ENCODE measurements at regions not wholly inside any gene's neighbourhood (a gene's known extent, or its start where the extent isn't known, plus 50 kb on each side); places are given as distances from the start of the nearest gene placed in this dataset.

- POLR2A ChIA-PET = no interaction called here
- Mint-ChIP-seq H3K36me3 (ENCODE audit: low read depth) (no peaks in the 10 kb centered on the region), H3K4me1 (no peaks in the 10 kb centered on the region), H3K4me3 (no peak overlapping the region), H3K27ac (no peak overlapping the region), H3K27me3 (no peaks in the 10 kb centered on the region), H3K9me3 (ENCODE audit: low read depth) (no peaks in the 10 kb centered on the region)
- ATAC-seq (no peak), DNase-seq (no peak)
- intact Hi-C loops (cut with DNase I, micrococcal nuclease) = no loop called here
- CTCF ChIA-PET = interaction anchor here (1.0 kb wide), 1 partner anchor 127 kb away, joined by 3 read pairs; no protein-coding TSS in a partner anchor
These were observed 708.5 kb downstream of the SQOR start for GRCh38 chr15:46343196-46343935.

DNA sequence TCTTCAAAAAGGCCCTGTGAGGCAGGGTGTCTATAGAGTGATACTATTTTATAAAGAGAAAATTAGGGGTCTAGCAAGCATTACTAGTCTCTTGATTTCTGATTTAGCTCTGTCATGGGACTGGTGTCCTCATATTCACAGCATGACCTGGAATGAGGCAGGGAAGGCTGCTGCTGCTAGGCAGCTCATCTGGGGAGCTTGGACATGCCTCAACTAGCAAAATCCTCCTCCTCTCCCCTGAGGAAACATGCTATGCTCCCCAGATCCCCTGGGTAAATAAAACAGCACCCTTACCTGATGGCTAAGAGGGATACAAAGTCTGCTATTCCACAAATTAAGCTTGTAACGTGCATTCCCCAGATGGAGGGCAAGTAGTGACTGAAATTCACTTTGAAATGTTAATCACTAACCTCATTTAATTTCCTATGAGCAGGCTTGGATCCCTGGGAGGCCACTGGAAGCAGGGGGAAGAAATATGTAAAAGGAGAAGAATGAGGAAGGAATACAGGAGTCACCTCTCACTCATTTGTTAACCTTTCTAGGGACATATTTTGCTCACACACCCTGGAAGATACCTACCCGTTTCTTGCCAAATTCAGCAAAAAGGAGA, 709.4 kb downstream of the SQOR start:
- Mint-ChIP-seq H3K27me3 (no peaks in the 10 kb centered on the region), H3K36me3 (ENCODE audit: low read depth) (no peaks in the 10 kb centered on the region), H3K27ac (no peak overlapping the region), H3K4me3 (no peak overlapping the region), H3K4me1 (no peaks in the 10 kb centered on the region), H3K9me3 (ENCODE audit: low read depth) (no peaks in the 10 kb centered on the region)
- POLR2A ChIA-PET = no interaction called here
- intact Hi-C loops (cut with DNase I, micrococcal nuclease) = no loop called here
- ATAC-seq (no peak), DNase-seq (no peak)
- CTCF ChIA-PET = no interaction called here

- Mint-ChIP-seq H3K9me3 (ENCODE audit: low read depth) (no peaks in the 10 kb centered on the region), H3K27me3 (no peaks in the 10 kb centered on the region), H3K27ac (no peak overlapping the region), H3K4me1 (no peaks in the 10 kb centered on the region), H3K36me3 (ENCODE audit: low read depth) (no peaks in the 10 kb centered on the region), H3K4me3 (no peak overlapping the region)
- intact Hi-C loops (cut with DNase I, micrococcal nuclease) = no loop called here
- ATAC-seq = no peak
- CTCF ChIA-PET = no interaction called here
- no peak for DNase-seq
- POLR2A ChIA-PET = no interaction called here
These were observed 710.1 kb downstream of the SQOR start for GRCh38 chr15:46344915-46345314.

DNA sequence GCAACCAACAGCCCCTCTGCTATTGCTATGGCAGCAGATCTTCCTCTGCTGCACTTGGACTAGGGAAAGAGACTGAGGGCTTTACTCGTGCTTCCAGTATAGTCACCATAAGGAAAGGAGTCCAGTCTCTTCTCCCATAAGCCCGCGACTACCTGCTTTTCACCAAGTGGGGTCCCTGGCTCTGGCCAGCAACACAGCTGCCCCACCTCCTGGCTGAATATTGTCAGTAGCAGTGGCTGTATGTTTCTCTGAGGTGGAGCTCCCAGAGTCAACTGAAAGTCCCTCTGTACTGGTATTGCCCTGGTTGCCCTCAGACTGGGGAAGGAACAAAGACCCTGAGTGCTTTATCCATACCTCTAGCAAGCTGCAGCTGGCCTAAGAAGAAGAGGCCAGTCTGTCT, 719.6 kb downstream of the SQOR start:
- DNase-seq (no peak), ATAC-seq (no peak)
- Mint-ChIP-seq H3K27ac (no peak overlapping the region), H3K4me3 (no peak overlapping the region), H3K36me3 (ENCODE audit: low read depth) (no peaks in the 10 kb centered on the region), H3K4me1 (no peaks in the 10 kb centered on the region), H3K27me3 (no peaks in the 10 kb centered on the region), H3K9me3 (ENCODE audit: low read depth) (peaks cover 6% of the 10 kb centered on the region)
- POLR2A ChIA-PET = no interaction called here
- CTCF ChIA-PET = no interaction called here
- intact Hi-C loops (cut with DNase I, micrococcal nuclease) = no loop called here

- no peaks in the 10 kb centered on the region for H3K4me1 Mint-ChIP-seq
- ChIA-PET POLR2A (no interaction called here), CTCF (no interaction called here)
- ATAC-seq (no peak), DNase-seq (no peak)
- no peaks in the 10 kb centered on the region for H3K36me3 Mint-ChIP-seq (ENCODE audit: low read depth)
- peaks cover 10% of the 10 kb centered on the region for H3K9me3 Mint-ChIP-seq (ENCODE audit: low read depth)
- no peak overlapping the region for H3K27ac Mint-ChIP-seq
- H3K4me3 Mint-ChIP-seq = no peak overlapping the region
- H3K27me3 Mint-ChIP-seq = no peaks in the 10 kb centered on the region
- intact Hi-C loops (cut with DNase I, micrococcal nuclease) = no loop called here
These were observed 730.7 kb downstream of the SQOR start for GRCh38 chr15:46365572-46365971.

- no peaks in the 10 kb centered on the region for H3K27me3 Mint-ChIP-seq
- intact Hi-C loops (cut with DNase I, micrococcal nuclease) = no loop called here
- H3K4me3 Mint-ChIP-seq = no peak overlapping the region
- POLR2A ChIA-PET = no interaction called here
- no peaks in the 10 kb centered on the region for H3K4me1 Mint-ChIP-seq
- no peaks in the 10 kb centered on the region for H3K36me3 Mint-ChIP-seq (ENCODE audit: low read depth)
- CTCF ChIA-PET = no interaction called here
- ATAC-seq (no peak), DNase-seq (no peak)
- no peak overlapping the region for H3K27ac Mint-ChIP-seq
- peaks cover 15% of the 10 kb centered on the region for H3K9me3 Mint-ChIP-seq (ENCODE audit: low read depth)
These were observed 731.7 kb downstream of the SQOR start for GRCh38 chr15:46366360-46367007.

- no peak for ATAC-seq
- H3K36me3 Mint-ChIP-seq (ENCODE audit: low read depth) = no peaks in the 10 kb centered on the region
- DNase-seq = no peak
- no peak overlapping the region for H3K4me3 Mint-ChIP-seq
- H3K27ac Mint-ChIP-seq = no peak overlapping the region
- no peaks in the 10 kb centered on the region for H3K4me1 Mint-ChIP-seq
- peaks cover 9% of the 10 kb centered on the region for H3K9me3 Mint-ChIP-seq (ENCODE audit: low read depth)
- intact Hi-C loops (cut with DNase I, micrococcal nuclease) = no loop called here
- ChIA-PET POLR2A (no interaction called here), CTCF (no interaction called here)
- no peaks in the 10 kb centered on the region for H3K27me3 Mint-ChIP-seq
These were observed 749.1 kb downstream of the SQOR start for GRCh38 chr15:46383978-46384377.

GRCh38 chr15:46386356-46386755, 751.5 kb downstream of the SQOR start:
- Mint-ChIP-seq H3K36me3 (ENCODE audit: low read depth) (no peaks in the 10 kb centered on the region), H3K9me3 (ENCODE audit: low read depth) (peaks cover 19% of the 10 kb centered on the region)

DNA sequence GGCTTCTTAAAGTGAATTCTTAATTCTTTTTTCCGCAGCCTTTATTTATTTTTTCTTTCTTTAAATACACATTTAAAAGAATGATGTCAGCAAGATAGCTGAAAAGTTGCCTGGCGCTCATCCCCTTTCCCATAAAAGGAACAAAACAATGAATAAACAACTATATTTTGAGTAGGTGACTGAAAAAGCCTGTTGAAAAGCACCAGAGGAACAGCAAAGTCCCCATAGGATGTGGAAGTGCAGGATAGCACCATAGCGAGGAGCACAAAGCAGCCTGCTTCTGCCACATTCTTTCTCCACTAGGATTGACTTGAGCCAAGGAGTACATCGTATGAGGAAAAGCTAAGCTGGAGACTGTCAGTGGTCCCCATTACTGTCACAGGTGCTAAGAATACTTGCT, 754.9 kb downstream of the SQOR start:
- DNase-seq = no peak
- H3K36me3 Mint-ChIP-seq (ENCODE audit: low read depth) = no peaks in the 10 kb centered on the region
- no peak overlapping the region for H3K27ac Mint-ChIP-seq
- H3K9me3 Mint-ChIP-seq (ENCODE audit: low read depth) = peaks cover 12% of the 10 kb centered on the region
- CTCF ChIA-PET = no interaction called here
- intact Hi-C loops (cut with DNase I, micrococcal nuclease) = no loop called here
- H3K4me1 Mint-ChIP-seq = no peaks in the 10 kb centered on the region
- POLR2A ChIA-PET = no interaction called here
- no peak overlapping the region for H3K4me3 Mint-ChIP-seq
- ATAC-seq = no peak
- no peaks in the 10 kb centered on the region for H3K27me3 Mint-ChIP-seq

More at GRCh38 chr15:46386356-46386755, 751.5 kb downstream of the SQOR start:
- ATAC-seq (no peak), DNase-seq (no peak)
- no peak overlapping the region for H3K27ac Mint-ChIP-seq
- H3K27me3 Mint-ChIP-seq = no peaks in the 10 kb centered on the region
- POLR2A ChIA-PET = no interaction called here
- H3K4me3 Mint-ChIP-seq = no peak overlapping the region
- H3K4me1 Mint-ChIP-seq = no peaks in the 10 kb centered on the region
- CTCF ChIA-PET = no interaction called here
- intact Hi-C loops (cut with DNase I, micrococcal nuclease) = no loop called here

DNA sequence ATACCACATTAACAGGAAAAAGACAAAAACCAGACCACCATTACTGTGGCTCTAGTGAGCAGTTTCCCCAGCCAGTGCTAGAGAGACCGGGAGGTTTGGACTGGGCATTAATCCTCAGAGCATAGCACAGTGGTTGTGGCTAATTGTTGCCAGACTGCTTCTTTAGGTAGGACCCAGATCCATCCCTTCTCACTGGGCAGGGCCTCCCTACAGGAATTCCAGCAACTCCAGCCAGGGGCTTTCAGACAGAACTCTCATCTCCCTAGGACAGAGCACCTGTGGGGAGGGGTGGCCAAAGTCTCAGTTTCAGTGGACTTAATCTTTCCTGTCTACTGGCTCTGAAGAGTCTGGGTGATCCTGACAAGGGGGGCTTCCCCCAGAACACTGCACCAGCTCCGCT, 759.6 kb downstream of the SQOR start:
- ChIA-PET CTCF (no interaction called here), POLR2A (no interaction called here)
- no peak for DNase-seq
- intact Hi-C loops (cut with DNase I, micrococcal nuclease) = no loop called here
- Mint-ChIP-seq H3K36me3 (ENCODE audit: low read depth) (no peaks in the 10 kb centered on the region), H3K4me3 (no peak overlapping the region), H3K27ac (no peak overlapping the region), H3K9me3 (ENCODE audit: low read depth) (peaks cover 13% of the 10 kb centered on the region), H3K27me3 (no peaks in the 10 kb centered on the region), H3K4me1 (no peaks in the 10 kb centered on the region)
- no peak for ATAC-seq

- Mint-ChIP-seq H3K9me3 (ENCODE audit: low read depth) (no peaks in the 10 kb centered on the region), H3K4me3 (no peak overlapping the region), H3K27me3 (no peaks in the 10 kb centered on the region), H3K36me3 (ENCODE audit: low read depth) (no peaks in the 10 kb centered on the region), H3K4me1 (no peaks in the 10 kb centered on the region), H3K27ac (no peak overlapping the region)
- DNase-seq (no peak), ATAC-seq (no peak)
- intact Hi-C loops (cut with DNase I, micrococcal nuclease) = no loop called here
- CTCF ChIA-PET = no interaction called here
- POLR2A ChIA-PET = no interaction called here
These were observed 773.5 kb downstream of the SQOR start for GRCh38 chr15:46408312-46408711.

- no peak overlapping the region for H3K4me3 Mint-ChIP-seq
- H3K9me3 Mint-ChIP-seq (ENCODE audit: low read depth) = no peaks in the 10 kb centered on the region
- CTCF ChIA-PET = interaction anchor here (1.2 kb wide), 1 partner anchor 36 kb away, joined by 3 read pairs; no protein-coding TSS in a partner anchor
- H3K27ac Mint-ChIP-seq = no peak overlapping the region
- ATAC-seq (no peak), DNase-seq (no peak)
- H3K27me3 Mint-ChIP-seq = no peaks in the 10 kb centered on the region
- H3K36me3 Mint-ChIP-seq (ENCODE audit: low read depth) = no peaks in the 10 kb centered on the region
- POLR2A ChIA-PET = no interaction called here
- H3K4me1 Mint-ChIP-seq = no peaks in the 10 kb centered on the region
- intact Hi-C loops (cut with DNase I, micrococcal nuclease) = no loop called here
These were observed 775.0 kb downstream of the SQOR start for GRCh38 chr15:46409841-46410301.

Measured in activated CD4-positive, alpha-beta T cell treated with anti-CD3 and anti-CD28 coated beads for 36 hours (primary cell).